ENCODE measurements at regions not wholly inside any gene's neighbourhood (a gene's known extent, or its start where the extent isn't known, plus 50 kb on each side); places are given as distances from the start of the nearest gene placed in this dataset.
A peak's percentile ranks its signal among the peaks of the same experiment; 100 is the strongest.

DNA sequence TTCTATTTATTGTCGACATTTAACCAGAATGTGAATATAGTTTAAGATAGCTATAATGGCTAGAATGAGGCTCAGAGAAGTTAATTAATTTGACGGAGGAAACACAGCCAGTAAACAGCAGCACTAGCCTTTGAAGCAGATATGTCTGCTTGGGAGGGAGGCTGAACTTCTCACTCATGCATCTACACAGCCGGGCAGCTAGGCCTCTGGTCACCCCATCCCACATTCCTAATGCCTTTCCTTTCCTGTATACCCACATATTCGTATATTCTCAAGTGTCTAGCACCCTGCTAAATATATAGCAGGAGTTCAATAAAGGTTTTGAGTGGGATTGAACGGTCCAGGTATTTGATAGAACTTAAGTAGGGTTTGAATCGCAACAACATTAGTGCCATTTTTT, 230.4 kb upstream of the PDE10A start:
- no peak overlapping the region for H3K9ac ChIP-seq (ENCODE audit: insufficient read depth, low read depth, low read length)
- in situ Hi-C loops (cut with HindIII; ENCODE audit: extremely low pct_ligation_motif_present, low pct_unique_long_range_greater_than_20kb) = no loop called here
- ChIA-PET CTCF (ENCODE audit: low intra/inter-chr PET ratio, low total read pairs) (no interaction called here), POLR2A (no interaction called here)
- no peak for DNase-seq (ENCODE audit: low spot score)
- H4K20me1 ChIP-seq (ENCODE audit: insufficient read depth, low read length) = no peaks in the 10 kb centered on the region
- intact Hi-C loops (cut with micrococcal nuclease; ENCODE audit: unreplicated experiment) = no loop called here
- H3K36me3 ChIP-seq (replicated peaks in 1 of 2; ENCODE audit: control insufficient read depth in 1 of 2, insufficient read depth in 2 of 2, low read length in 2 of 2) = no peaks in the 10 kb centered on the region
- no TSS peak for BruUV-seq (replicated peaks)
- H3K4me2 ChIP-seq (ENCODE audit: low read depth, low read length) = no peak overlapping the region
- H2AFZ ChIP-seq (ENCODE audit: low read length) = no peak overlapping the region
- no peak for FAIRE-seq
- no peak overlapping the region for H3K27ac ChIP-seq (ENCODE audit: extremely low read length, insufficient read depth, low read length)
- H3K27me3 ChIP-seq (ENCODE audit: control insufficient read depth in 1 of 2, insufficient read depth in 2 of 2, low read length in 2 of 2) = peaks cover 0 to 53% of the 10 kb centered on the region in 2 experiments; a peak in 2 of 5 replicates
- H3K4me1 ChIP-seq (ENCODE audit: insufficient read depth, low read length) = no peaks in the 10 kb centered on the region
- TF ChIP-seq, protein P1, sequence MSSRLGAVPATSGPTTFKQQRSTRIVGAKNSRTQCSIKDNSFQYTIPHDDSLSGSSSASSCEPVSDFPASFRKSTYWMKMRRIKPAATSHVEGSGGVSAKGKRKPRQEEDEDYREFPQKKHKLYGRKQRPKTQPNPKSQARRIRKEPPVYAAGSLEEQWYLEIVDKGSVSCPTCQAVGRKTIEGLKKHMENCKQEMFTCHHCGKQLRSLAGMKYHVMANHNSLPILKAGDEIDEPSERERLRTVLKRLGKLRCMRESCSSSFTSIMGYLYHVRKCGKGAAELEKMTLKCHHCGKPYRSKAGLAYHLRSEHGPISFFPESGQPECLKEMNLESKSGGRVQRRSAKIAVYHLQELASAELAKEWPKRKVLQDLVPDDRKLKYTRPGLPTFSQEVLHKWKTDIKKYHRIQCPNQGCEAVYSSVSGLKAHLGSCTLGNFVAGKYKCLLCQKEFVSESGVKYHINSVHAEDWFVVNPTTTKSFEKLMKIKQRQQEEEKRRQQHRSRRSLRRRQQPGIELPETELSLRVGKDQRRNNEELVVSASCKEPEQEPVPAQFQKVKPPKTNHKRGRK (CRISPR knock-in tag; IDR thresholded peaks at IDR 0.05) = no peak
- TF ChIP-seq NPAS2 (CRISPR knock-in tag; IDR thresholded peaks at IDR 0.05; ENCODE audit: borderline replicate concordance) = no peak
- TF ChIP-seq ZNF670 (CRISPR knock-in tag; IDR thresholded peaks at IDR 0.05; ENCODE audit: borderline replicate concordance) = no peak
- no peak overlapping the region for H3K4me3 ChIP-seq (replicated peaks in 1 of 3; ENCODE audit: insufficient read depth in 1 of 3, low read depth in 2 of 3, low read length in 3 of 3)
- no peak for ATAC-seq
- no peaks in the 10 kb centered on the region for H3K9me3 ChIP-seq (ENCODE audit: low read length)
- WGBS (ENCODE audit: low lambda C conversion rate) = 7% methylated on average over 6 of the region's 6 CpGs
- H3K79me2 ChIP-seq (ENCODE audit: insufficient read depth, low read length) = no peaks in the 10 kb centered on the region

DNA sequence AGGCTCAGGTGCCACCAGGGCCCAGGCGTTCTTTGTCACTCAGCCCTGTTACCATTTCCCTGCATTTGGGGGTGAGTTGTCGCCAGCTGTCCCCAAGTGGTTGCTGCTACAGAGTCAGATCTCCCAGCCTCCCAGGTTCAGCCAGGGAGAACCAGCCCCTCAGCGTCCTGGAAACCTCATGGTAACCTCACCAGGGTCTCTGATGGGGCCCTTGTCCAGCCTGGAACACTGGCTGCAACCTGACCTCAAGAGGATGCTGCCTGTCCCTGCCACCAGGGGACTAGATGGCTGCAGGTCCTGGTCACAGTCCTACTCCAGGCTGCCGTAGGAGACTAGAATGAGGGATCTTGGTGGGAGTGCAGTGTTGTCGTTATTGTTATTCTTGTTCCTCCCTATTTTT, 228.3 kb upstream of the PDE10A start:
- Histone ChIP-seq H3K9me3 (ENCODE audit: low read length) (no peaks in the 10 kb centered on the region), H3K79me2 (ENCODE audit: insufficient read depth, low read length) (no peaks in the 10 kb centered on the region), H3K27me3 (ENCODE audit: control insufficient read depth in 1 of 2, insufficient read depth in 2 of 2, low read length in 2 of 2) (peaks cover 0 to 41% of the 10 kb centered on the region in 2 experiments; a peak in 2 of 5 replicates), H3K27ac (ENCODE audit: extremely low read length, insufficient read depth, low read length) (no peak overlapping the region), H3K36me3 (replicated peaks in 1 of 2; ENCODE audit: control insufficient read depth in 1 of 2, insufficient read depth in 2 of 2, low read length in 2 of 2) (no peaks in the 10 kb centered on the region), H3K4me1 (ENCODE audit: insufficient read depth, low read length) (no peaks in the 10 kb centered on the region), H3K9ac (ENCODE audit: insufficient read depth, low read depth, low read length) (no peak overlapping the region), H4K20me1 (ENCODE audit: insufficient read depth, low read length) (no peaks in the 10 kb centered on the region), H2AFZ (ENCODE audit: low read length) (no peak overlapping the region), H3K4me3 (replicated peaks in 1 of 3; ENCODE audit: insufficient read depth in 1 of 3, low read depth in 2 of 3, low read length in 3 of 3) (no peak overlapping the region), H3K4me2 (ENCODE audit: low read depth, low read length) (no peak overlapping the region)
- no peak for DNase-seq (ENCODE audit: low spot score)
- ChIA-PET POLR2A (no interaction called here), CTCF (ENCODE audit: low intra/inter-chr PET ratio, low total read pairs) (interaction anchor here (1.9 kb wide), 1 partner anchor 206 kb away, joined by 8 read pairs; no protein-coding TSS in a partner anchor)
- TF ChIP-seq KMT2B (CRISPR knock-in tag; IDR thresholded peaks at IDR 0.05) = no peak
- TF ChIP-seq, protein P2, sequence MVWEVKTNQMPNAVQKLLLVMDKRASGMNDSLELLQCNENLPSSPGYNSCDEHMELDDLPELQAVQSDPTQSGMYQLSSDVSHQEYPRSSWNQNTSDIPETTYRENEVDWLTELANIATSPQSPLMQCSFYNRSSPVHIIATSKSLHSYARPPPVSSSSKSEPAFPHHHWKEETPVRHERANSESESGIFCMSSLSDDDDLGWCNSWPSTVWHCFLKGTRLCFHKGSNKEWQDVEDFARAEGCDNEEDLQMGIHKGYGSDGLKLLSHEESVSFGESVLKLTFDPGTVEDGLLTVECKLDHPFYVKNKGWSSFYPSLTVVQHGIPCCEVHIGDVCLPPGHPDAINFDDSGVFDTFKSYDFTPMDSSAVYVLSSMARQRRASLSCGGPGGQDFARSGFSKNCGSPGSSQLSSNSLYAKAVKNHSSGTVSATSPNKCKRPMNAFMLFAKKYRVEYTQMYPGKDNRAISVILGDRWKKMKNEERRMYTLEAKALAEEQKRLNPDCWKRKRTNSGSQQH (CRISPR knock-in tag; IDR thresholded peaks at IDR 0.05; ENCODE audit: low read depth) = no peak
- no peak for TF ChIP-seq ZNF672 (CRISPR knock-in tag; IDR thresholded peaks at IDR 0.05)
- TF ChIP-seq MBD4 (IDR thresholded peaks at IDR 0.05; ENCODE audit: borderline replicate concordance, low read length) = no peak
- in situ Hi-C loops (cut with HindIII; ENCODE audit: extremely low pct_ligation_motif_present, low pct_unique_long_range_greater_than_20kb) = no loop called here
- no TSS peak for BruUV-seq (replicated peaks)
- peak; percentile 85 for ATAC-seq
- no peak for FAIRE-seq
- 7% methylated on average over 5 of the region's 5 CpGs for WGBS (ENCODE audit: low lambda C conversion rate)
- intact Hi-C loops (cut with micrococcal nuclease; ENCODE audit: unreplicated experiment) = no loop called here
